Cortex of kidney (tissue), 1 donor: ENCODE measurements at regions not wholly inside any gene's neighbourhood (a gene's known extent, or its start where the extent isn't known, plus 50 kb on each side); places are given as distances from the start of the nearest gene placed in this dataset.

Source experiments
- DNase-seq: peaks from one replicate; lab custom pipeline; 2025; lab: John Stamatoyannopoulos, UW

- DNase-seq, result no peak
These were observed 1218.7 kb downstream of the VRK1 start for GRCh38 chr14:98015921-98016320.

- DNase-seq, result no peak
These were observed 1221.4 kb downstream of the VRK1 start for GRCh38 chr14:98018628-98019027.

GRCh38 chr14:98022541-98023520 is 1225.6 kb downstream of the VRK1 start:
- DNase-seq, result no peak

GRCh38 chr14:98028162-98028561 is 1231.0 kb downstream of the VRK1 start:
- no peak for DNase-seq

- DNase-seq, result no peak
These were observed 1236.6 kb downstream of the BCL11B start for GRCh38 chr14:98035396-98035795.

- DNase-seq, result no peak
These were observed 1234.2 kb downstream of the BCL11B start for GRCh38 chr14:98037831-98038230.

- no peak for DNase-seq
These were observed 1215.1 kb downstream of the BCL11B start for GRCh38 chr14:98056946-98057345.

GRCh38 chr14:98059106-98059505 is 1212.9 kb downstream of the BCL11B start:
- DNase-seq, result no peak

- DNase-seq, result no peak
These were observed 1209.9 kb downstream of the BCL11B start for GRCh38 chr14:98062083-98062482.

GRCh38 chr14:98069712-98070171 is 1202.3 kb downstream of the BCL11B start:
- DNase-seq, result no peak

GRCh38 chr14:98070536-98070935 is 1201.5 kb downstream of the BCL11B start:
- DNase-seq, result no peak

GRCh38 chr14:98074111-98074510 is 1197.9 kb downstream of the BCL11B start:
- no peak for DNase-seq

GRCh38 chr14:98077176-98077575 is 1194.8 kb downstream of the BCL11B start:
- no peak for DNase-seq

GRCh38 chr14:98082833-98083232 is 1189.2 kb downstream of the BCL11B start:
- no peak for DNase-seq

GRCh38 chr14:98085751-98086150 is 1186.2 kb downstream of the BCL11B start:
- no peak for DNase-seq

GRCh38 chr14:98093111-98093510 is 1178.9 kb downstream of the BCL11B start:
- DNase-seq, result no peak

GRCh38 chr14:98099527-98099926 is 1172.5 kb downstream of the BCL11B start:
- DNase-seq, result no peak

- no peak for DNase-seq
These were observed 1170.7 kb downstream of the BCL11B start for GRCh38 chr14:98101323-98101722.

GRCh38 chr14:98103705-98104104 is 1168.3 kb downstream of the BCL11B start:
- no peak for DNase-seq

- no peak for DNase-seq
These were observed 1162.7 kb downstream of the BCL11B start for GRCh38 chr14:98109326-98109725.

- DNase-seq, result no peak
These were observed 1159.7 kb downstream of the BCL11B start for GRCh38 chr14:98112194-98112780.

- DNase-seq, result no peak
These were observed 1157.7 kb downstream of the BCL11B start for GRCh38 chr14:98114122-98114895.
